GM21447 (cell line): ENCODE measurements at regions not wholly inside any gene's neighbourhood (a gene's known extent, or its start where the extent isn't known, plus 50 kb on each side); places are given as distances from the start of the nearest gene placed in this dataset.
"Not testable (repeated sequence)": the region's sequence is repeated elsewhere in the genome, so short reads cannot be mapped to it uniquely, and the experiment has no call there.

ENCODE experiments used
- ATAC-seq: cut with Tn5 transposase; IDR thresholded peaks from one replicate; pipeline ENCODE4 v1.9.1; 2021; ENCODE audit not compliant: unreplicated experiment

- ATAC-seq, result no peak
Observed at GRCh38 chr9:80503671-80504281, 932.0 kb downstream of the TLE4 start.

GRCh38 chr9:80502306-80502705, 930.5 kb downstream of the TLE4 start:
- ATAC-seq, result no peak

GRCh38 chr9:80501635-80502034, 929.9 kb downstream of the TLE4 start:
- ATAC-seq, result no peak

- ATAC-seq, result no peak
Observed at GRCh38 chr9:80500300-80500699, 928.5 kb downstream of the TLE4 start.

GRCh38 chr9:80498001-80498555, 926.3 kb downstream of the TLE4 start:
- no peak for ATAC-seq

- ATAC-seq, result no peak
Observed at GRCh38 chr9:80496901-80497556, 925.3 kb downstream of the TLE4 start.

GRCh38 chr9:80493258-80493657, 921.5 kb downstream of the TLE4 start:
- ATAC-seq, result no peak

- ATAC-seq, result no peak
Observed at GRCh38 chr9:80492221-80492620, 920.5 kb downstream of the TLE4 start.

- no peak for ATAC-seq
Observed at GRCh38 chr9:80491086-80491696, 919.4 kb downstream of the TLE4 start.

- no peak for ATAC-seq
Observed at GRCh38 chr9:80489329-80489728, 917.6 kb downstream of the TLE4 start.

- no peak for ATAC-seq
Observed at GRCh38 chr9:80485420-80486250, 913.9 kb downstream of the TLE4 start.

GRCh38 chr9:80482251-80482650, 910.5 kb downstream of the TLE4 start:
- not testable (repeated sequence) for ATAC-seq

- ATAC-seq, result no peak
Observed at GRCh38 chr9:80467632-80468031, 895.9 kb downstream of the TLE4 start.

- no peak for ATAC-seq
Observed at GRCh38 chr9:80465556-80465955, 893.8 kb downstream of the TLE4 start.

- no peak for ATAC-seq
Observed at GRCh38 chr9:80449513-80449912, 877.7 kb downstream of the TLE4 start.

GRCh38 chr9:80448996-80449395, 877.2 kb downstream of the TLE4 start:
- ATAC-seq, result no peak

- no peak for ATAC-seq
Observed at GRCh38 chr9:80447876-80448275, 876.1 kb downstream of the TLE4 start.

GRCh38 chr9:80440724-80441123, 869.0 kb downstream of the TLE4 start:
- ATAC-seq, result no peak

- no peak for ATAC-seq
Observed at GRCh38 chr9:80437825-80438224, 866.1 kb downstream of the TLE4 start.

GRCh38 chr9:80437091-80437640, 865.4 kb downstream of the TLE4 start:
- ATAC-seq, result no peak

- ATAC-seq, result no peak
Observed at GRCh38 chr9:80435591-80435990, 863.8 kb downstream of the TLE4 start.
